Gastroesophageal sphincter (tissue), 4 donors: ENCODE measurements at regions not wholly inside any gene's neighbourhood (a gene's known extent, or its start where the extent isn't known, plus 50 kb on each side); places are given as distances from the start of the nearest gene placed in this dataset.

Experiments
- ATAC-seq: fragments of 150-250 bp; one replicate; pipeline ENCODE4 v1.9.1; 2016; ENCODE audit warnings: mild to moderate bottlenecking, moderate library complexity
- H3K27ac ChIP-seq, 4 donors: fragments of 200-600 bp; sonication (generic) in 3 of 4; 1 replicate in 3 of 4; 2 replicates in 1 of 4; pipeline ENCODE4 v1.5.1; 2016 to 2019
- H3K27me3 ChIP-seq: fragments of 200-600 bp; sonication (generic); one replicate; pipeline ENCODE4 v1.5.1; 2019
- H3K36me3 ChIP-seq, 2 donors: fragments of 200-600 bp; sonication (generic); one replicate each; pipeline ENCODE4 v1.5.1; 2019; ENCODE audit warnings: control low read depth in 1 of 2
- H3K4me1 ChIP-seq, 3 donors: fragments of 200-600 bp; sonication (generic); 1 replicate in 2 of 3; 2 replicates in 1 of 3; pipeline ENCODE4 v1.5.1; 2016 to 2019; ENCODE audit warnings: control low read depth in 2 of 3
- H3K4me3 ChIP-seq, 2 donors: fragments of 200-600 bp; sonication (generic); one replicate each; pipeline ENCODE4 v1.5.1; 2019; ENCODE audit warnings: mild to moderate bottlenecking in 1 of 2, moderate library complexity in 1 of 2
- H3K9me3 ChIP-seq, 3 donors: fragments of 200-600 bp; sonication (generic); one replicate each; pipeline ENCODE4 v1.5.1; 2017 to 2019; ENCODE audit warnings: control low read depth in 2 of 3
- EP300 ChIP-seq: sonication (generic); formaldehyde crosslinking; IDR thresholded peaks from one replicate; pipeline ENCODE4 v1.6.1; 2017; ENCODE audit warnings: antibody characterized with exemption, mild to moderate bottlenecking
- POLR2A ChIP-seq, 2 donors: fragments of 450-650 bp; IDR thresholded peaks; one replicate each; pipeline ENCODE4 v1.6.1; 2017; ENCODE audit warnings: antibody characterized with exemption in 2 of 2, mild to moderate bottlenecking in 2 of 2, moderate library complexity in 1 of 2
- POLR2AphosphoS5 ChIP-seq: sonication (generic); formaldehyde crosslinking; IDR thresholded peaks from one replicate; pipeline ENCODE4 v1.6.1; 2017; ENCODE audit warnings: antibody characterized with exemption
- WGBS, 2 donors: methylation state at CpG; one replicate each; pipeline ENCODE4 v1.1.5; 2018; ENCODE audit warnings: low coverage in 1 of 2; 5-methylcytosine and 5-hydroxymethylcytosine counted together
- TF ChIP-seq, protein P1 (sequence below), 4 experiments: fragments of 200-600 bp in 2 of 4; fragments of 450-650 bp in 2 of 4; sonication (generic) in 1 of 4; IDR thresholded peaks; one replicate each; pipeline ENCODE4 v1.5.1; 2017 to 2019; ENCODE audit warnings: antibody characterized with exemption in 4 of 4, mild to moderate bottlenecking in 2 of 4, moderate library complexity in 2 of 4

DNA sequence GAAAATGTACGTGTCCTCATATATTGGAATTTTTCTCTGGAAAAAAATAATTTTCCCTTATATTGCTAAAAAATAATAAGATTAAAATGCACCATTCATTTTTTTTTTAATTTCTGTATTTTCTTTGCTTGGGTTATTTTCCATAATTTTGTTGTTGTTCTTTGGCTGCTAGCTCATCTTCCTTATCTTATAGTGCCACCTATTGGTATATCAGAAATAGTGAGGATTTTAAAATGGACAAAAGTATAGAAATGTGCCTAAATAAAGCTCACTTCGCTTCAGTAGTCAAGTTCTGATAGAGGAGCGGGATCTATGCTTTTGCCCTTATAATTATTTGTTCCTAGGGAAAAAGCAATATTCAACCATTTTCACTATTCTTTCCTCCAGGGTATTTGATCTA, 134.8 kb downstream of the NAP1L3 start:
- no peak for TF ChIP-seq EP300
- TF ChIP-seq, protein P1, sequence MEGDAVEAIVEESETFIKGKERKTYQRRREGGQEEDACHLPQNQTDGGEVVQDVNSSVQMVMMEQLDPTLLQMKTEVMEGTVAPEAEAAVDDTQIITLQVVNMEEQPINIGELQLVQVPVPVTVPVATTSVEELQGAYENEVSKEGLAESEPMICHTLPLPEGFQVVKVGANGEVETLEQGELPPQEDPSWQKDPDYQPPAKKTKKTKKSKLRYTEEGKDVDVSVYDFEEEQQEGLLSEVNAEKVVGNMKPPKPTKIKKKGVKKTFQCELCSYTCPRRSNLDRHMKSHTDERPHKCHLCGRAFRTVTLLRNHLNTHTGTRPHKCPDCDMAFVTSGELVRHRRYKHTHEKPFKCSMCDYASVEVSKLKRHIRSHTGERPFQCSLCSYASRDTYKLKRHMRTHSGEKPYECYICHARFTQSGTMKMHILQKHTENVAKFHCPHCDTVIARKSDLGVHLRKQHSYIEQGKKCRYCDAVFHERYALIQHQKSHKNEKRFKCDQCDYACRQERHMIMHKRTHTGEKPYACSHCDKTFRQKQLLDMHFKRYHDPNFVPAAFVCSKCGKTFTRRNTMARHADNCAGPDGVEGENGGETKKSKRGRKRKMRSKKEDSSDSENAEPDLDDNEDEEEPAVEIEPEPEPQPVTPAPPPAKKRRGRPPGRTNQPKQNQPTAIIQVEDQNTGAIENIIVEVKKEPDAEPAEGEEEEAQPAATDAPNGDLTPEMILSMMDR (IDR thresholded peaks at IDR 0.05), result peak in 2 of 4 experiments; percentile 9 to 33
- Histone ChIP-seq H3K4me1 (no peaks in the 10 kb centered on the region), H3K27me3 (no peaks in the 10 kb centered on the region), H3K4me3 (no peak overlapping the region), H3K27ac (no peak overlapping the region), H3K36me3 (no peaks in the 10 kb centered on the region), H3K9me3 (no peaks in the 10 kb centered on the region)
- WGBS, 2 donors, result 67 to 85% methylated on average over 1 to 3 of the region's 3 CpGs
- ATAC-seq, result no peak

DNA sequence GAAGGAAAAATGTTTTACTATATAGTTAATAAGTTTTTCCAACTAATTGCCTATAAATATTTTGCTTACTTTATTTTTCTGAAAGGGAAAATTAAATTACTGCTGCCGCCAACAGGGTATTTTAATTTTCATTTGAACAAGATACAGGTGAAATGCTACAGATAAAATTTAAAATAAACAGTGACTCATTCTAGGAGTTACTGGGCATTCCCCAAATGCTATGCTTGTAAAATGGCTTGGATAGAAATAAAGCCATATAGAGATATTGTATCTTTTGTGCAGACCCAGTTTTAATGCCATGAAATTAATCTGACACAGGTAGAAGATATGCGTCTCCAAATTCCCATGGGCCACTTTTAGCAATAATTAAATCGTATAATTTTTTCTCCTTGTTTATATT, 144.5 kb downstream of the NAP1L3 start:
- Histone ChIP-seq H3K4me1 (no peaks in the 10 kb centered on the region), H3K27ac (no peak overlapping the region), H3K27me3 (no peaks in the 10 kb centered on the region), H3K36me3 (no peaks in the 10 kb centered on the region), H3K4me3 (no peak overlapping the region), H3K9me3 (no peaks in the 10 kb centered on the region)
- ATAC-seq, result no peak
- 57 to 87% methylated on average over 3 of the region's 3 CpGs for WGBS, 2 donors
- TF ChIP-seq EP300 (no peak), POLR2AphosphoS5 (no peak), POLR2A (IDR thresholded peaks at IDR 0.05) (no peak)
- TF ChIP-seq, protein P1 (IDR thresholded peaks at IDR 0.05), result no peak
